Smooth muscle cell (in vitro differentiated cells): ENCODE measurements at regions not wholly inside any gene's neighbourhood (a gene's known extent, or its start where the extent isn't known, plus 50 kb on each side); places are given as distances from the start of the nearest gene placed in this dataset.

ENCODE experiments used
- DNase-seq: peaks from one replicate; lab custom pipeline; 2025; ENCODE audit not compliant: unreplicated experiment; lab: John Stamatoyannopoulos, UW
- H2AFZ ChIP-seq: fragments of 200-600 bp; sonication (generic); 2 replicates; pipeline ENCODE4 v1.6.0; 2016; ENCODE audit warnings: antibody characterized with exemption, low read depth, mild to moderate bottlenecking
- H3F3A ChIP-seq: fragments of 200-600 bp; sonication (generic); 2 replicates; pipeline ENCODE4 v1.6.0; 2017; ENCODE audit warnings: antibody characterized with exemption, low read depth
- H3K27ac ChIP-seq: fragments of 200-600 bp; sonication (generic); 2 replicates; pipeline ENCODE4 v1.5.1; 2016; ENCODE audit warnings: low read depth, mild to moderate bottlenecking
- H3K27me3 ChIP-seq: fragments of 200-600 bp; sonication (generic); 2 replicates; pipeline ENCODE4 v1.6.1; 2016; ENCODE audit warnings: low read depth, mild to moderate bottlenecking
- H3K36me3 ChIP-seq: fragments of 200-600 bp; sonication (generic); 2 replicates; pipeline ENCODE4 v1.5.1; 2016; ENCODE audit warnings: low read depth
- H3K4me1 ChIP-seq: fragments of 200-600 bp; sonication (generic); 2 replicates; pipeline ENCODE4 v1.5.1; 2016; ENCODE audit warnings: low read depth
- H3K4me2 ChIP-seq: fragments of 200-600 bp; sonication (generic); 2 replicates; pipeline ENCODE4 v1.6.0; 2016; ENCODE audit warnings: mild to moderate bottlenecking
- H3K4me3 ChIP-seq: fragments of 200-600 bp; sonication (generic); 2 replicates; pipeline ENCODE4 v1.5.1; 2016; ENCODE audit warnings: mild to moderate bottlenecking
- H3K79me2 ChIP-seq: fragments of 200-600 bp; sonication (generic); 2 replicates; pipeline ENCODE4 v1.6.0; 2016; ENCODE audit warnings: low read depth, mild to moderate bottlenecking
- H3K9ac ChIP-seq: fragments of 200-600 bp; sonication (generic); 2 replicates; pipeline ENCODE4 v1.6.0; 2016; ENCODE audit warnings: low read depth
- H3K9me3 ChIP-seq: fragments of 200-600 bp; sonication (generic); replicated peaks from 2 replicates; pipeline ENCODE4 v1.5.1; 2016; ENCODE audit warnings: low read depth
- H4K20me1 ChIP-seq: fragments of 200-600 bp; sonication (generic); 2 replicates; pipeline ENCODE4 v1.6.0; 2016; ENCODE audit warnings: low read depth
- WGBS: methylation state at CpG from one replicate; pipeline ENCODE4 v1.1.7; 2016; ENCODE audit warnings: low lambda C conversion rate; 5-methylcytosine and 5-hydroxymethylcytosine counted together
- TF ChIP-seq, protein P1 (sequence below): fragments of 200-600 bp; sonication (generic); IDR thresholded peaks from 2 replicates; pipeline ENCODE4 v1.5.1; 2017; ENCODE audit warnings: borderline replicate concordance, mild to moderate bottlenecking, antibody characterized with exemption; ENCODE audit not compliant: insufficient read depth, poor library complexity, severe bottlenecking

DNA sequence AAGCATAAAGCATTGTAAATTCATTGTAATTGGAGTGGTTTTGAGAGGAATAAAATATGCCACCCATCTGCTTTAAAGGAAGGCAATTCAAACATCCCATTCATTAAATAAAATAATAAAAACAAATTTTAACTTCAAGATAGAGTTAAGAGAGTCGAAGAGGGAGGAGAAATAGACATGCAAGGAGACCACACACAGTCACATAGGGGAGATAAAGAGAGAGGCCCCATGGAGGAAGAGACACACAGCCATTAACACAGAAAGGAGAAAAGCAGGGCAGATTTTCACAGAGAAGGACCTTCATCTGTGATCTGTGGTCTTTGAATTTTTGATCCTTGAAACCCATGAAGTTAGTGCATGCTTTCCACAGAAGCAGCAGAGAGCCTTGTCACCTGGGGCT is 214.3 kb upstream of the TCF21 start:
- H3K9ac ChIP-seq = no peak overlapping the region
- H3K4me1 ChIP-seq = no peaks in the 10 kb centered on the region
- H3K36me3 ChIP-seq = no peaks in the 10 kb centered on the region
- H4K20me1 ChIP-seq = no peaks in the 10 kb centered on the region
- DNase-seq = no peak
- no peaks in the 10 kb centered on the region for H3K9me3 ChIP-seq
- WGBS = 39% methylated on average over 1 of the region's 1 CpG
- no peak overlapping the region for H3K4me2 ChIP-seq
- H3K79me2 ChIP-seq = no peaks in the 10 kb centered on the region
- TF ChIP-seq, protein P1, sequence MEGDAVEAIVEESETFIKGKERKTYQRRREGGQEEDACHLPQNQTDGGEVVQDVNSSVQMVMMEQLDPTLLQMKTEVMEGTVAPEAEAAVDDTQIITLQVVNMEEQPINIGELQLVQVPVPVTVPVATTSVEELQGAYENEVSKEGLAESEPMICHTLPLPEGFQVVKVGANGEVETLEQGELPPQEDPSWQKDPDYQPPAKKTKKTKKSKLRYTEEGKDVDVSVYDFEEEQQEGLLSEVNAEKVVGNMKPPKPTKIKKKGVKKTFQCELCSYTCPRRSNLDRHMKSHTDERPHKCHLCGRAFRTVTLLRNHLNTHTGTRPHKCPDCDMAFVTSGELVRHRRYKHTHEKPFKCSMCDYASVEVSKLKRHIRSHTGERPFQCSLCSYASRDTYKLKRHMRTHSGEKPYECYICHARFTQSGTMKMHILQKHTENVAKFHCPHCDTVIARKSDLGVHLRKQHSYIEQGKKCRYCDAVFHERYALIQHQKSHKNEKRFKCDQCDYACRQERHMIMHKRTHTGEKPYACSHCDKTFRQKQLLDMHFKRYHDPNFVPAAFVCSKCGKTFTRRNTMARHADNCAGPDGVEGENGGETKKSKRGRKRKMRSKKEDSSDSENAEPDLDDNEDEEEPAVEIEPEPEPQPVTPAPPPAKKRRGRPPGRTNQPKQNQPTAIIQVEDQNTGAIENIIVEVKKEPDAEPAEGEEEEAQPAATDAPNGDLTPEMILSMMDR = no peak
- no peaks in the 10 kb centered on the region for H3K27me3 ChIP-seq
- H3K27ac ChIP-seq = no peak overlapping the region
- no peak overlapping the region for H3K4me3 ChIP-seq
- H2AFZ ChIP-seq = no peak overlapping the region
- H3F3A ChIP-seq = no peaks in the 10 kb centered on the region

DNA sequence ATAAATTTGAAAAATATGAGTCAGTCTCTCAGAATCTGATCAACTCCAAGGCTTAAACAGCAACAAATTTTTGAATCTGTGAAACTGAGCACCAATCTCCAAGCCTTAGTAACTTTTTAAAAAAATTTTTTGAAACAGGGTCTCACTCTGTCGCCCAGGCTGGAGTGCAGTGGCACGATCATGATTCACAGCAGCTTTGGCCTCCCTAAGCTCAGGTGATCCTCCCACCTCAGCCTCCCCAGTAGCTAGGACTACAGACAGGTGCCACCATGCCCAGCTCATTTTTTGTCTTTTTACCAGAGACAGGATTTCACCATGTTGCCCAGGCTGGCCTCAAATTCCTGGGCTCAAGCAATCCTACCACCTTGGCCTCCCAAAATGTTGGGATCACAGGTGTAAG is 207.9 kb upstream of the TCF21 start:
- H4K20me1 ChIP-seq = no peaks in the 10 kb centered on the region
- no peaks in the 10 kb centered on the region for H3K9me3 ChIP-seq
- no peaks in the 10 kb centered on the region for H3K4me1 ChIP-seq
- TF ChIP-seq, protein P1 = no peak
- no peaks in the 10 kb centered on the region for H3K36me3 ChIP-seq
- H2AFZ ChIP-seq = no peak overlapping the region
- WGBS = 96% methylated on average over 2 of the region's 2 CpGs
- H3K4me2 ChIP-seq = no peak overlapping the region
- H3K79me2 ChIP-seq = no peaks in the 10 kb centered on the region
- no peak for DNase-seq
- H3F3A ChIP-seq = no peaks in the 10 kb centered on the region
- H3K9ac ChIP-seq = no peak overlapping the region
- H3K27ac ChIP-seq = no peak overlapping the region
- no peak overlapping the region for H3K4me3 ChIP-seq
- peaks cover 3% of the 10 kb centered on the region for H3K27me3 ChIP-seq

DNA sequence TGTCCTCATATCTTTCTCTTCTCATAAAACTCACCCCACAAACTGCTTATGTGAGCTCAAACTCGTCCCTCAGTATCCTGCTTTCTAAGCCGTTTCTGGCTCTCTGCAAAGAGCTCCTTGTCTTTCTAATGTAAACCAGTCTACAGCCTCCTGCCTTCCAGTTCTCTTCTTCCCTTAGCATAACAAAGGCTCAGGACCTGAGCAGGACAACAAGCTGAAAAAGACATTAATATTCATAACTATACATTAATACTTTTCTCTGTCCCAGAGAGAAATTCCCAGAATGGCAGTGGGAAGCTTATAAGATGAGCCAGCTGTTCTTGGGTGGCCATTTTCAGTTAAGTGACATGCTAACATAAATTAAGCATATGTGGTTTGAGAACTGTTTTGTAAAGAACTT is 207.0 kb upstream of the TCF21 start:
- WGBS = 10% methylated on average over 2 of the region's 2 CpGs
- no peak overlapping the region for H3K4me3 ChIP-seq
- no peaks in the 10 kb centered on the region for H3K79me2 ChIP-seq
- no peak overlapping the region for H3K27ac ChIP-seq
- no peaks in the 10 kb centered on the region for H3F3A ChIP-seq
- TF ChIP-seq, protein P1 = no peak
- DNase-seq = no peak
- no peak overlapping the region for H3K9ac ChIP-seq
- peaks cover 3% of the 10 kb centered on the region for H3K27me3 ChIP-seq
- no peaks in the 10 kb centered on the region for H3K9me3 ChIP-seq
- H2AFZ ChIP-seq = no peak overlapping the region
- H4K20me1 ChIP-seq = no peaks in the 10 kb centered on the region
- no peaks in the 10 kb centered on the region for H3K36me3 ChIP-seq
- H3K4me2 ChIP-seq = no peak overlapping the region
- H3K4me1 ChIP-seq = no peaks in the 10 kb centered on the region

DNA sequence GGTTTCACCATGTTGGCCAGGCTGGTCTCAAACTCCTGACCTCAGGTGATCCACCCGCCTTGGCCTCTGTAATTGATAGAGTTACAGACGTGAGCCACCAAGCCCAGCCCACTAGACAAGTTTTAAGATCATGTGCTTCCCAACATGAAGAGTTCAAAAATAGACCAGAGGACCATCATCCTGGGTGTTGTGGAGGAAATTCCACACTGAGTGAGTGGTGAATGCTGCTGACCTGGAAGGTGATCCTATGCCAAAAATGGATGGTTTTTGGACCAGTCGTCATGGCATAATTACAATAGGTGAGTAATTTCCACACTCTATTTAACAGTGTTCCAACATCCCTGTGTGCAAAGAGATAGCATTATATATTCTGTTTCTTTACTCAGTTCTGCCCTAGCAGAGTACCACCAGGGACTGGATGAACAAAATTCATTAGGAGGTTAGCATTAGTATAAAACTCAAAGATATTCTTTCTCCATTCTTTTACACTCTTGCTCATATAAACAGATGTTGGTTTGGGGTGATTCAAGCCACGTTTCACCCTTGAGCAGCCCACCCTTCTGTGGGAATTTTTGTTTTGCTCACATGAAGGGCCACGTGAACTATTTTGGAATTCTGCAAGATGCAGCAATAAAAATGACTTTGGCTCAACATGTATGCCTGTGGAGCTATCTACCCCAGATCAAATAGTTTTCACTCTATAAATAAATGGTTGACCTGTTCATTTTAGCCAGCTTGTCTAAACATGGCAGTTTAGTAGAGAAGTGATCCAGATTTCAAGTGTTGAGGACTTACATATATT is 206.2 kb upstream of the TCF21 start:
- TF ChIP-seq, protein P1 = no peak
- Histone ChIP-seq H3K4me2 (no peak overlapping the region), H3K4me3 (no peak overlapping the region), H3K9ac (no peak overlapping the region), H3K9me3 (no peaks in the 10 kb centered on the region), H2AFZ (no peak overlapping the region), H3K27me3 (peaks cover 3% of the 10 kb centered on the region), H3K27ac (no peak overlapping the region), H3K36me3 (no peaks in the 10 kb centered on the region), H3F3A (no peaks in the 10 kb centered on the region), H3K4me1 (no peaks in the 10 kb centered on the region), H3K79me2 (no peaks in the 10 kb centered on the region), H4K20me1 (no peaks in the 10 kb centered on the region)
- DNase-seq = no peak
- 89% methylated on average over 5 of the region's 5 CpGs for WGBS
